ENCODE measurements at regions not wholly inside any gene's neighbourhood (a gene's known extent, or its start where the extent isn't known, plus 50 kb on each side); places are given as distances from the start of the nearest gene placed in this dataset.

GRCh38 chr3:116873142-116873541 lies 163.6 kb downstream of the TUSC7 start:
- TF ChIP-seq CTCF (IDR thresholded peaks at IDR 0.05) (no peak), POLR2A (IDR thresholded peaks at IDR 0.05) (no peak)

Data from adrenal gland (tissue), 5 donors.